Esophagus (tissue), 2 donors: ENCODE measurements at regions not wholly inside any gene's neighbourhood (a gene's known extent, or its start where the extent isn't known, plus 50 kb on each side); places are given as distances from the start of the nearest gene placed in this dataset.

Experiments
- H3K27ac ChIP-seq, 2 donors: one replicate each; pipeline ENCODE4 v1.5.1; 2013; ENCODE audit warnings: low read depth in 2 of 2, mild to moderate bottlenecking in 2 of 2, inconsistent platforms in 1 of 2, low read length in 1 of 2, moderate library complexity in 1 of 2
- H3K27me3 ChIP-seq, 2 donors: one replicate each; pipeline ENCODE4 v1.6.1; 2013; ENCODE audit warnings: low read length in 2 of 2, control low read depth in 1 of 2, mild to moderate bottlenecking in 1 of 2; ENCODE audit not compliant: insufficient read depth in 2 of 2, control insufficient read depth in 1 of 2
- H3K36me3 ChIP-seq, 2 donors: one replicate each; pipeline ENCODE4 v1.6.1; 2013; ENCODE audit warnings: low read length in 1 of 2; ENCODE audit not compliant: control insufficient read depth in 2 of 2, insufficient read depth in 2 of 2
- H3K4me1 ChIP-seq, 2 donors: one replicate each; pipeline ENCODE4 v1.6.1; 2013; ENCODE audit warnings: low read length in 1 of 2; ENCODE audit not compliant: control insufficient read depth in 2 of 2, insufficient read depth in 2 of 2
- H3K4me3 ChIP-seq, 2 donors: one replicate each; pipeline ENCODE4 v1.5.1; 2013; ENCODE audit warnings: low read length in 2 of 2, mild to moderate bottlenecking in 2 of 2, low read depth in 1 of 2, moderate library complexity in 1 of 2
- H3K9me3 ChIP-seq, 2 donors: one replicate each; pipeline ENCODE4 v1.6.1; 2013; ENCODE audit warnings: mild to moderate bottlenecking in 2 of 2, low read depth in 1 of 2, low read length in 1 of 2, moderate library complexity in 1 of 2; ENCODE audit not compliant: control insufficient read depth in 2 of 2, insufficient read depth in 1 of 2
- WGBS, 2 donors: extraction: QIAGEN DNeasy Blood & Tissue Kit; methylation state at CpG; one replicate each; pipeline ENCODE4 v1.1.7; 2013; 5-methylcytosine and 5-hydroxymethylcytosine counted together
- donor health status: healthy with polysubstance abuse.
- donor health status: Bipolar disorder and iron deficiency.

- 82 to 83% methylated on average over 7 of the region's 7 CpGs for WGBS, 2 donors
- Histone ChIP-seq H3K27me3 (no peaks in the 10 kb centered on the region), H3K36me3 (no peaks in the 10 kb centered on the region), H3K4me1 (no peaks in the 10 kb centered on the region), H3K27ac (no peak overlapping the region), H3K4me3 (no peak overlapping the region), H3K9me3 (no peaks in the 10 kb centered on the region)
These were observed 84.1 kb upstream of the KLF12 start for GRCh38 chr13:74218291-74218690.

GRCh38 chr13:74217811-74218210, 83.6 kb upstream of the KLF12 start:
- WGBS, 2 donors = 77 to 81% methylated on average over 1 of the region's 1 CpG
- H3K27ac ChIP-seq = no peak overlapping the region
- H3K4me1 ChIP-seq = no peaks in the 10 kb centered on the region
- no peak overlapping the region for H3K4me3 ChIP-seq
- no peaks in the 10 kb centered on the region for H3K36me3 ChIP-seq
- no peaks in the 10 kb centered on the region for H3K27me3 ChIP-seq
- H3K9me3 ChIP-seq = no peaks in the 10 kb centered on the region

GRCh38 chr13:74215420-74215819, 81.2 kb upstream of the KLF12 start:
- Histone ChIP-seq H3K9me3 (no peaks in the 10 kb centered on the region), H3K4me3 (no peak overlapping the region), H3K27ac (no peak overlapping the region), H3K27me3 (no peaks in the 10 kb centered on the region), H3K4me1 (no peaks in the 10 kb centered on the region), H3K36me3 (no peaks in the 10 kb centered on the region)
- 72 to 80% methylated on average over 2 of the region's 2 CpGs for WGBS, 2 donors

GRCh38 chr13:74214321-74214720, 80.1 kb upstream of the KLF12 start:
- 79 to 82% methylated on average over 5 of the region's 5 CpGs for WGBS, 2 donors
- Histone ChIP-seq H3K36me3 (no peaks in the 10 kb centered on the region), H3K9me3 (no peaks in the 10 kb centered on the region), H3K27me3 (no peaks in the 10 kb centered on the region), H3K27ac (no peak overlapping the region), H3K4me1 (no peaks in the 10 kb centered on the region), H3K4me3 (no peak overlapping the region)

GRCh38 chr13:74210693-74211393, 76.6 kb upstream of the KLF12 start:
- no peaks in the 10 kb centered on the region for H3K9me3 ChIP-seq
- H3K27ac ChIP-seq = no peak overlapping the region
- H3K4me3 ChIP-seq = no peak overlapping the region
- 48% methylated on average over 4 of the region's 4 CpGs for WGBS, 2 donors
- H3K27me3 ChIP-seq = no peaks in the 10 kb centered on the region
- no peaks in the 10 kb centered on the region for H3K4me1 ChIP-seq
- no peaks in the 10 kb centered on the region for H3K36me3 ChIP-seq

- H3K27me3 ChIP-seq = no peaks in the 10 kb centered on the region
- no peak overlapping the region for H3K27ac ChIP-seq
- 81 to 83% methylated on average over 1 of the region's 1 CpG for WGBS, 2 donors
- no peak overlapping the region for H3K4me3 ChIP-seq
- H3K36me3 ChIP-seq = no peaks in the 10 kb centered on the region
- H3K9me3 ChIP-seq = no peaks in the 10 kb centered on the region
- H3K4me1 ChIP-seq = no peaks in the 10 kb centered on the region
These were observed 72.7 kb upstream of the KLF12 start for GRCh38 chr13:74206855-74207254.

- no peaks in the 10 kb centered on the region for H3K9me3 ChIP-seq
- no peaks in the 10 kb centered on the region for H3K4me1 ChIP-seq
- no peaks in the 10 kb centered on the region for H3K36me3 ChIP-seq
- H3K4me3 ChIP-seq = no peak overlapping the region
- H3K27ac ChIP-seq = no peak overlapping the region
- WGBS, 2 donors = 54 to 55% methylated on average over 2 of the region's 2 CpGs
- H3K27me3 ChIP-seq = no peaks in the 10 kb centered on the region
These were observed 71.9 kb upstream of the KLF12 start for GRCh38 chr13:74206061-74206561.

GRCh38 chr13:74205313-74205690, 71.1 kb upstream of the KLF12 start:
- H3K9me3 ChIP-seq = no peaks in the 10 kb centered on the region
- no peak overlapping the region for H3K4me3 ChIP-seq
- no peaks in the 10 kb centered on the region for H3K27me3 ChIP-seq
- WGBS, 2 donors = 81 to 82% methylated on average over 2 of the region's 2 CpGs
- no peak overlapping the region for H3K27ac ChIP-seq
- no peaks in the 10 kb centered on the region for H3K36me3 ChIP-seq
- no peaks in the 10 kb centered on the region for H3K4me1 ChIP-seq

GRCh38 chr13:74204602-74205312, 70.6 kb upstream of the KLF12 start:
- Histone ChIP-seq H3K36me3 (no peaks in the 10 kb centered on the region), H3K27ac (no peak overlapping the region), H3K4me1 (no peaks in the 10 kb centered on the region), H3K9me3 (no peaks in the 10 kb centered on the region), H3K27me3 (no peaks in the 10 kb centered on the region), H3K4me3 (no peak overlapping the region)
- WGBS, 2 donors = 88% methylated on average over 6 of the region's 6 CpGs

- Histone ChIP-seq H3K4me3 (no peak overlapping the region), H3K27me3 (no peaks in the 10 kb centered on the region)
- 88 to 96% methylated on average over 1 of the region's 1 CpG for WGBS, 2 donors
These were observed 69.4 kb upstream of the KLF12 start for GRCh38 chr13:74203576-74203975.

More at GRCh38 chr13:74203576-74203975, 69.4 kb upstream of the KLF12 start:
- Histone ChIP-seq H3K4me1 (no peaks in the 10 kb centered on the region), H3K9me3 (peaks cover 0 to 2% of the 10 kb centered on the region in 2 donors), H3K27ac (no peak overlapping the region), H3K36me3 (no peaks in the 10 kb centered on the region)
